ENCODE measurements at regions not wholly inside any gene's neighbourhood (a gene's known extent, or its start where the extent isn't known, plus 50 kb on each side); places are given as distances from the start of the nearest gene placed in this dataset.

- TF ChIP-seq POLR2A (IDR thresholded peaks at IDR 0.05; ENCODE audit: low read depth, low read length), result no peak
- TF ChIP-seq CTCF (IDR thresholded peaks at IDR 0.05; ENCODE audit: extremely low read depth in 1 of 2, insufficient read depth in 1 of 2, low read depth in 1 of 2, low read length in 2 of 2), result no peak
- TF ChIP-seq EZH2 (IDR thresholded peaks at IDR 0.05; ENCODE audit: borderline replicate concordance, low read depth, low read length, severe bottlenecking), result no peak
These were observed 770.6 kb downstream of the FAM181B start for GRCh38 chr11:81963018-81963417.
